Fibroblast of mammary gland (primary cell): ENCODE measurements at regions not wholly inside any gene's neighbourhood (a gene's known extent, or its start where the extent isn't known, plus 50 kb on each side); places are given as distances from the start of the nearest gene placed in this dataset.

ENCODE experiments used
- DNase-seq: peaks from one replicate; pipeline ENCODE4 v3.0.0-alpha.2; 2010; ENCODE audit warnings: low read depth
- H3K4me3 ChIP-seq: 2 replicates; pipeline ENCODE4 v1.5.1; 2011; ENCODE audit warnings: low read depth, mild to moderate bottlenecking, low read length, moderate library complexity; ENCODE audit not compliant: control insufficient read depth
- TF ChIP-seq, protein P1 (sequence below): conservative IDR thresholded peaks from 2 replicates; pipeline ENCODE4 v1.5.1; 2011; ENCODE audit warnings: low read depth, low read length, inconsistent platforms; ENCODE audit not compliant: control insufficient read depth, insufficient read depth

DNA sequence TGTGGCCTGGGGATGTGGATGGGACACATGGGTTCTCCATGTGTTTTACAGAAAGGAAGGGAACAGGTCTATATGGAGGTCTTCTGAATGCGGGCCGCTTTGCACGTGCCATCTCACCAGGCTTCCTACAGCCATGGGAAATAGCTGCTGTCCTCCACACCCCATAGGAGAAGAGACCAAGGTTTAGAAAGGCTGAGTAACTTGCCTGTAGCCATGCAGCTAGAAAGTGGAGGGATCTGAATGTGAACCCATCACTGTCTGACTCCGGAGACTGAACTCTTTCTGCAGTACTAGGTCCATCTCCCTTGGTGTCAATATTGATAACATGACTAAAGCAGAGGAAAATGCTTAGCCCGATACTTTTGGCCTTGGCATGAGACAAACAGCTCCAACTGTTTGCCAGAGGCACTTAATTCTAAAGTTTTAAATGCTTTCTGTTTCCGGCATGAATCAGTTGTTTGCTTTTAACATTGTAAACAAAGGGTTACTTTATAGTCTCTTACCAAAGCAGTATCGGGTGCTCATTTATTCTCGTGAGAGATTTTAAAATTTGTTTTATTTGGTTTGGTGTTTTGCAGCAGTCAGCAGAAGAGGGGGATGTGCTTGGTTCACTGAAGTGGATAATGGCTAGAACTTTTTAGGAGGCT lies 64.8 kb upstream of the LOXL4 start:
- TF ChIP-seq, protein P1, sequence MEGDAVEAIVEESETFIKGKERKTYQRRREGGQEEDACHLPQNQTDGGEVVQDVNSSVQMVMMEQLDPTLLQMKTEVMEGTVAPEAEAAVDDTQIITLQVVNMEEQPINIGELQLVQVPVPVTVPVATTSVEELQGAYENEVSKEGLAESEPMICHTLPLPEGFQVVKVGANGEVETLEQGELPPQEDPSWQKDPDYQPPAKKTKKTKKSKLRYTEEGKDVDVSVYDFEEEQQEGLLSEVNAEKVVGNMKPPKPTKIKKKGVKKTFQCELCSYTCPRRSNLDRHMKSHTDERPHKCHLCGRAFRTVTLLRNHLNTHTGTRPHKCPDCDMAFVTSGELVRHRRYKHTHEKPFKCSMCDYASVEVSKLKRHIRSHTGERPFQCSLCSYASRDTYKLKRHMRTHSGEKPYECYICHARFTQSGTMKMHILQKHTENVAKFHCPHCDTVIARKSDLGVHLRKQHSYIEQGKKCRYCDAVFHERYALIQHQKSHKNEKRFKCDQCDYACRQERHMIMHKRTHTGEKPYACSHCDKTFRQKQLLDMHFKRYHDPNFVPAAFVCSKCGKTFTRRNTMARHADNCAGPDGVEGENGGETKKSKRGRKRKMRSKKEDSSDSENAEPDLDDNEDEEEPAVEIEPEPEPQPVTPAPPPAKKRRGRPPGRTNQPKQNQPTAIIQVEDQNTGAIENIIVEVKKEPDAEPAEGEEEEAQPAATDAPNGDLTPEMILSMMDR, result no peak

DNA sequence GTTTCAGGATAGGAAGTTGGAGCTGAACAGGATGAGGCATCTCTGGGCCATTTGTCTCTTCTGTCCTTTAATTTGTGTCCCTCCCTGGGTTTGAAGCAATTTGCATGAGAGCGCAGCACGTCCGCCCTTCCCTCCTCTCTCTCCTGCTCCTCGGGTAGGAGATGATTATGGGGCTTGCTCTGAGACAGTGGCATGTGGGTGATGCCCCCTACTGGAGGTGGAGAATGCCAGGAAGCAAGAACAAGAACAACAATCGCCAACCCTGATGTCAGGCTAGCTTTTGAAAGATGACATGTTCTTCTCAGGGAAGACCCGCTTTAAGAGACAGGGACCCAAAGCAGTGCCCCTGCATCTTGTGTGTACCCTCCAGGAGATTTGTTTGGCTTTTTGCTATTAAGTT lies 63.9 kb upstream of the LOXL4 start:
- DNase-seq, result peak; percentile 22
- no peak overlapping the region for H3K4me3 ChIP-seq
- TF ChIP-seq, protein P1, result peak; percentile 50

More for the DNA sequence above, 64.8 kb upstream of the LOXL4 start:
- peak; percentile 9 for DNase-seq
- no peak overlapping the region for H3K4me3 ChIP-seq

DNA sequence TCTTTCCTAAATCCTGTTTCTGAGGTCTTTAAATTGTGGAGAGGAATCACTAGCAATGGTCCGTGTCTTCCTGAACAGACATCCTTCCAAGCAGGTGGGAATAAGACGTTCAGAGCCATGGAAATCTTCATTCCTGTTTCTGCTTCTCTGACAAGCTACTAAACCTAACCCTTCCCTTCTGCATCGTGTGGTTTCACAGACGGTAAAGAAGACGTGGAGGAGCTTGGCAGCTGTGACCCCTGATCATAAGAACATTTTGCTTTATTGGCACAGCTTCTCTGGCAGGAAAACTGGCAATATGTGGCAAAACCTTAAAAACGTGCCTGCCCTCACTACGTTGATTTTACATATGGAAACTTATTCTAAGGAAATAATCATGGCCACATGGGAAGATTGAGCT lies 63.0 kb upstream of the LOXL4 start:
- no peak overlapping the region for H3K4me3 ChIP-seq
- no peak for DNase-seq
- TF ChIP-seq, protein P1, result no peak

DNA sequence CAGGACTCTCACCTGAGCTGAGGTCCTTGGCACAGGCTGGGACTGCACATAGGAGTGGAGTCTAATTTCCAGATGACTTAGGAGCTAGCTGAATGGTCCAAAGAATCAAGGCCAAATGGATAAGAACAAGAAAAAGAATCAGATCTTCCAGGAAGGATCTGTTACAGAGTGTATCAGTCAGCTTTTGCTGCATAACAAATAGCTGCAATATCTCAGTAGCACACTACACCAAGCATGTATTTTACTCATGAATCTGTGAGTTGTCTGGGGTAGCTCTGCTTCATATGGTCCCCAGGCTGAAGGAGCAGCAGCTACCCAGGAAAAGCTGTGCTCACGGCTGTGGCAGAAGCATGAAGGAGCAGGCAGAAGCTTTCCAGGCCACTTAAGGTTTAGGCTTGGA lies 60.6 kb upstream of the LOXL4 start:
- no peak overlapping the region for H3K4me3 ChIP-seq
- TF ChIP-seq, protein P1, result no peak
- DNase-seq, result no peak

DNA sequence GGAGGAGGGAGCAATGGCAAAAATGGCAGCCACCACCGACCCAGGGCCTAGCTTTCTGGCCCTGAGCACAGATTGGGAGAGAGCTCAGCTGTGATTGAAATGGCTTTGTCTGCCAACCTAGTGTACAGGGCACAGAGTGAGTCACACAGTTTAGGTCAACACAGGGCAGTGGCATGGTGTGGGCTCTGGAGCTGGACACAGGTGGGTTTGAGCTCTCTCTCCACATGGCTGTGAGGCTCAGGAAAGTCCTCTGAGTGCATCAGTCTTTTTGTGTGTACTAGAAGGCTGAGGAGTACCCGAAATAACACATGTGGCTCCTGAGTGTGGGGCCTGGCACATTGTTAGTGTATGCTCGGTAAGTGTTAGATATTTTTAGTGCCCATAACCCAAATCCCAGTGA lies 60.2 kb upstream of the LOXL4 start:
- H3K4me3 ChIP-seq, result no peak overlapping the region
- TF ChIP-seq, protein P1, result no peak
- no peak for DNase-seq

DNA sequence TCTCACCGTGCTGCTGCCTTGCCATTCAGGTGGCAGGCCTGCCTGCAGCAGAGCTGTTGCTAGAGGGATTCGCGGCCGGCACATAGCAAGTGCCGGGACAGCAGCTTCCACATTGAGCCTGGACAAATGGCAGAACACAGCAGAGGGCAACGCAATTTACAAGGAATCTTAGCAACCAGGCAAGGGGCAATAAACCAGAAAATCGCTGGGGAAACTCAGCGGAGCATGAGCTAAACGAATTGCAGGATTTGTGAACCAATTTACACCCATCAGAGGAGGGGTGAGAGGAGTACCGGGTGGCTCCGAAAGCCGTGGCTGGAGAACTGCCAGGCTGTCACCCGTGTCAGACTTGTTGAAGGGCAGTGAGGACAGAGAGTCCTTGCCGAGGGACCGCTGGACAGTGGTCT lies 58.6 kb upstream of the LOXL4 start:
- DNase-seq, result no peak
- no peak overlapping the region for H3K4me3 ChIP-seq
- TF ChIP-seq, protein P1, result no peak
